Ascending aorta (tissue), 2 donors: ENCODE measurements at regions not wholly inside any gene's neighbourhood (a gene's known extent, or its start where the extent isn't known, plus 50 kb on each side); places are given as distances from the start of the nearest gene placed in this dataset.
"Not testable (repeated sequence)": the region's sequence is repeated elsewhere in the genome, so short reads cannot be mapped to it uniquely, and the experiment has no call there.

Experiments
- DNase-seq, 2 donors: peaks; one replicate each; pipeline ENCODE4 v3.0.0-alpha.2; 2019; ENCODE audit warnings: low spot score in 2 of 2
- H3K27ac ChIP-seq, 2 donors: fragments of 200-600 bp; sonication (generic); one replicate each; pipeline ENCODE4 v1.5.1; 2016 to 2017; ENCODE audit warnings: mild to moderate bottlenecking in 1 of 2
- H3K27me3 ChIP-seq: fragments of 200-600 bp; sonication (generic); one replicate; pipeline ENCODE4 v1.5.1; 2017
- H3K36me3 ChIP-seq, 2 donors: fragments of 200-600 bp; sonication (generic); one replicate each; pipeline ENCODE4 v1.5.1; 2016
- H3K4me1 ChIP-seq, 2 donors: fragments of 200-600 bp; sonication (generic); one replicate each; pipeline ENCODE4 v1.5.1; 2016 to 2017; ENCODE audit warnings: mild to moderate bottlenecking in 1 of 2
- H3K4me3 ChIP-seq, 2 donors: fragments of 200-600 bp; sonication (generic); one replicate each; pipeline ENCODE4 v1.5.1; 2016 to 2017; ENCODE audit warnings: mild to moderate bottlenecking in 1 of 2
- H3K9me3 ChIP-seq, 2 donors: fragments of 200-600 bp; sonication (generic); one replicate each; pipeline ENCODE4 v1.5.1; 2016
- CTCF ChIP-seq, 3 experiments: fragments of 200-600 bp in 2 of 3; fragments of 450-650 bp in 1 of 3; sonication (generic) in 2 of 3; IDR thresholded peaks; one replicate each; pipeline ENCODE4 v1.5.1; 2016 to 2019; ENCODE audit warnings: antibody characterized with exemption in 3 of 3, mild to moderate bottlenecking in 1 of 3, moderate library complexity in 1 of 3
- intact Hi-C: fragments of 100-400 bp; cut with DNase I; formaldehyde crosslinking; loops from one replicate; pipeline ENCODE4 v1.15.1; 2023

DNA sequence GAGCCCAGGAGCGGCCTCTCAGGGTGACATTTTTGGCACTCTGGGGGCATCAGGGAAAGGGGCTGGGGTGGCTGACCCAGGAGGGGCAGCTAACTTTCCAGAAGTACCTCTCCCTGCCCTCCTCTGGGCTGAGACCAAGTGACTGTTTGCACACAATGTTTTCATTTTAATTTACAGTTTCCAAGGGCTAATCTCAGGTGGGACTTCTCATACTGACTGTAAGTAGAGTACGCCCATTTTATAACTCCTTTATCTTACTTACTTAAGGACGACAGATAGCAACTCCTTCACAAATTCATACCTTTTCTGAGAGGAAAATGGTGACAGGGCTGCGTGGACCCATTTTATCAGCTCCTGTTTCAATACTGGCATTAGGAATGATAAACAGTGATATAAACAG, 172.9 kb upstream of the EXOC2 start:
- intact Hi-C loops: no loop called here
- no peaks in the 10 kb centered on the region for H3K9me3 ChIP-seq
- H3K4me1 ChIP-seq: no peaks in the 10 kb centered on the region
- no peak overlapping the region for H3K27ac ChIP-seq
- no peaks in the 10 kb centered on the region for H3K27me3 ChIP-seq
- H3K36me3 ChIP-seq: no peaks in the 10 kb centered on the region
- H3K4me3 ChIP-seq: no peak overlapping the region
- no peak for TF ChIP-seq CTCF (IDR thresholded peaks at IDR 0.05)
- no peak for DNase-seq

GRCh38 chr6:863831-864230, 170.9 kb upstream of the EXOC2 start:
- no peaks in the 10 kb centered on the region for H3K9me3 ChIP-seq
- H3K27me3 ChIP-seq: no peaks in the 10 kb centered on the region
- DNase-seq: no peak
- intact Hi-C loops: no loop called here
- no peak for TF ChIP-seq CTCF (IDR thresholded peaks at IDR 0.05)
- no peak overlapping the region for H3K4me3 ChIP-seq
- no peak overlapping the region for H3K27ac ChIP-seq
- no peaks in the 10 kb centered on the region for H3K36me3 ChIP-seq
- no peaks in the 10 kb centered on the region for H3K4me1 ChIP-seq

DNA sequence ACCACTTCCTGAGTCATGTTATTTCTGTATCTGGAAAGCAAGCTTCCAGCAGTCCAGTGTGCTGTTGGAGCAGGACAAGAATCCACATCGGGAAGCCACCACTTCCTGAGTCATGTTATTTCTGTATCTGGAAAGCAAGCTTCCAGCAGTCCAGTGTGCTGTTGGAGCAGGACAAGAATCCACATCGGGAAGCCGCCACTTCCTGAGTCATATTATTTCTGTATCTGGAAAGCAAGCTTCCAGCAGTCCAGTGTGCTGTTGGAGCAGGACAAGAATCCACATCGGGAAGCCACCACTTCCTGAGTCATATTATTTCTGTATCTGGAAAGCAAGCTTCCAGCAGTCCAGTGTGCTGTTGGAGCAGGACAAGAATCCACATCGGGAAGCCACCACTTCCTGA, 170.2 kb upstream of the EXOC2 start:
- H3K36me3 ChIP-seq, H3K27ac ChIP-seq, intact Hi-C loops: not testable (repeated sequence)

DNA sequence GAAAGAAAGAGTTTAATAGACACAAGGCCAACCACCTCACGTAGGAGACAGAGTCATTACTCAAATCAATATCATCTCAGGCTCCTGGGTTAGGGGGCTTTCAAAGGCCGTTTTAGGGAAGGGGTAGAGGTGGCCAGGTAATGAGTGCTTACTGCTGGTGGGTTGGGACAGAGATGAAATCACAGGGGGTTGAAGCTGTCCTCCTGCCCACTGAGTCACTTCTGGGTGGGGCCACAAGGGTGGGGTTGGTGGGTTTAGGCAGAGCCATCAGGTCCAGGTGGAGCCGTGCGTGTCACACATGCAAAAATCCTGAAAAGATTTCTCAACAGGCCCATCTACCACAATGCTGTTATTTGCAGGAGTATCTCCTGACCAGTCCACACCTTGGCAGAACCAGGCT, 167.0 kb upstream of the EXOC2 start:
- intact Hi-C loops: no loop called here
- H3K9me3 ChIP-seq: no peaks in the 10 kb centered on the region
- H3K36me3 ChIP-seq: no peaks in the 10 kb centered on the region
- H3K4me1 ChIP-seq: no peaks in the 10 kb centered on the region
- H3K27me3 ChIP-seq: no peaks in the 10 kb centered on the region
- DNase-seq: no peak
- TF ChIP-seq CTCF (IDR thresholded peaks at IDR 0.05): no peak
- no peak overlapping the region for H3K27ac ChIP-seq
- H3K4me3 ChIP-seq: no peak overlapping the region

More for the DNA sequence above, 170.2 kb upstream of the EXOC2 start:
- not testable (repeated sequence) for H3K9me3 ChIP-seq, H3K4me3 ChIP-seq, DNase-seq, H3K27me3 ChIP-seq, H3K4me1 ChIP-seq

DNA sequence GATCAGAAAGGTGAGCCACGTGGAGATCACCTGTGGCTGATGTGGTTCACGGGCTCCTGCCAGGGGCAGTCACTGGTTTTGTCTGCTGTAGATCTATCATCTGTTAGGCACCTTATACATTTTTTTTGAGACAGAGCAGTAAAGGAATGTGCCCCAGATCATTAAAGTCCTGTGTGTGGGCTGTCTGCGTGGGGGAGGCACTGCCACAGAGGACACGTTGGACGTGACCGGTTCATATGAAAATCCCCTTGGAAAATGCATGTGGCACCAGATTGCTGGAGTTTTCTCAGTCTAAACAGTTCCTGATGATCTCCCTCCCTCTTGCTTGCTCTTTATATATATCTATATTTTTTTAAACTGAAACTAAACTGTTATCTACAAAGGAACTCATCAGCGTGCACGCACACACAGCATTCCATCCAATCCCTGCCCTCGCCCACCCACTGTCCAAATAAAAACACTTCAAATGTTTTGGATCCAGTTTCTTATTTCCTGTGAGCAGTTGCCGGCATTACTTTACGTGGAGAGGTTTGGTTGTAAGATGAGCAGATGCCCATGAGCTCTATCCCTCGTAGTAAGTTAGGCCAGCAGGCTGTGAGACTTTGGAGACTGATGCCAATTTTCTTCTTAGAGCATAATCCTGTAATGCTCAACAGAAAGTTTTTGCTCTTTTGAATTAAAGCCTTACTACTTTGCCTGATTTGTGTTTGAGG, 161.6 kb upstream of the EXOC2 start:
- intact Hi-C loops: no loop called here

GRCh38 chr6:852216-852615, 159.3 kb upstream of the EXOC2 start:
- H3K9me3 ChIP-seq, H3K27ac ChIP-seq, H3K4me3 ChIP-seq, intact Hi-C loops, H3K36me3 ChIP-seq, H3K4me1 ChIP-seq, H3K27me3 ChIP-seq, DNase-seq: not testable (repeated sequence)

More for the DNA sequence above, 161.6 kb upstream of the EXOC2 start:
- H3K4me1 ChIP-seq: no peaks in the 10 kb centered on the region
- H3K4me3 ChIP-seq: no peak overlapping the region
- no peaks in the 10 kb centered on the region for H3K9me3 ChIP-seq
- no peaks in the 10 kb centered on the region for H3K27me3 ChIP-seq
- DNase-seq: no peak
- H3K27ac ChIP-seq: no peak overlapping the region
- no peak for TF ChIP-seq CTCF (IDR thresholded peaks at IDR 0.05)
- no peaks in the 10 kb centered on the region for H3K36me3 ChIP-seq

GRCh38 chr6:849075-849506, 156.2 kb upstream of the EXOC2 start:
- intact Hi-C loops: no loop called here
- no peaks in the 10 kb centered on the region for H3K4me1 ChIP-seq
- no peak overlapping the region for H3K4me3 ChIP-seq
- no peak for TF ChIP-seq CTCF (IDR thresholded peaks at IDR 0.05)
- H3K36me3 ChIP-seq: no peaks in the 10 kb centered on the region
- H3K27ac ChIP-seq: no peak overlapping the region
- no peaks in the 10 kb centered on the region for H3K9me3 ChIP-seq
- H3K27me3 ChIP-seq: no peaks in the 10 kb centered on the region
- no peak for DNase-seq
